WTC11 (cell line): ENCODE measurements at regions not wholly inside any gene's neighbourhood (a gene's known extent, or its start where the extent isn't known, plus 50 kb on each side); places are given as distances from the start of the nearest gene placed in this dataset.

Experiments used
- ATF1 ChIP-seq: sonication (generic); formaldehyde crosslinking; IDR thresholded peaks from 2 replicates; pipeline ENCODE4 v1.8.1; 2023; ENCODE audit warnings: mild to moderate bottlenecking, moderate library complexity, missing genetic modification reagents
- CREM ChIP-seq: sonication (generic); formaldehyde crosslinking; IDR thresholded peaks from 2 replicates; pipeline ENCODE4 v1.8.1; 2022; ENCODE audit warnings: mild to moderate bottlenecking, missing genetic modification reagents, moderate library complexity
- ESRRA ChIP-seq: sonication (generic); formaldehyde crosslinking; IDR thresholded peaks from 2 replicates; pipeline ENCODE4 v1.8.1; 2022; ENCODE audit warnings: mild to moderate bottlenecking, missing genetic modification reagents, borderline replicate concordance
- GABPB1 ChIP-seq: sonication (generic); formaldehyde crosslinking; IDR thresholded peaks from 2 replicates; pipeline ENCODE4 v1.8.1; 2023; ENCODE audit warnings: mild to moderate bottlenecking, missing genetic modification reagents
- JUN ChIP-seq: sonication (generic); formaldehyde crosslinking; IDR thresholded peaks from 2 replicates; pipeline ENCODE4 v1.8.0; 2023; ENCODE audit warnings: mild to moderate bottlenecking, missing genetic modification reagents
- TEAD1 ChIP-seq: sonication (generic); formaldehyde crosslinking; IDR thresholded peaks from 2 replicates; pipeline ENCODE4 v1.8.0; 2022; ENCODE audit warnings: mild to moderate bottlenecking, missing genetic modification reagents
- TF ChIP-seq, protein P1 (sequence below): fragments of 250-450 bp; sonication (Bioruptor Pico); IDR thresholded peaks from 2 replicates; pipeline ENCODE4 v1.9.0; 2021; ENCODE audit warnings: mild to moderate bottlenecking
- TF ChIP-seq, protein P2 (sequence below): fragments of 250-450 bp; sonication (Bioruptor Pico); IDR thresholded peaks from 2 replicates; pipeline ENCODE4 v1.9.0; 2021; ENCODE audit warnings: moderate library complexity, mild to moderate bottlenecking, inconsistent platforms, borderline replicate concordance
- TF ChIP-seq, protein P3 (sequence below): sonication (generic); formaldehyde crosslinking; IDR thresholded peaks from 2 replicates; pipeline ENCODE4 v1.8.0; 2022; ENCODE audit warnings: mild to moderate bottlenecking, missing genetic modification reagents
- TF ChIP-seq, protein P4 (sequence below): sonication (generic); formaldehyde crosslinking; IDR thresholded peaks from 2 replicates; pipeline ENCODE4 v1.8.0; 2023; ENCODE audit warnings: missing genetic modification reagents
- TF ChIP-seq, protein P5 (sequence below): sonication (generic); formaldehyde crosslinking; IDR thresholded peaks from 2 replicates; pipeline ENCODE4 v1.8.0; 2022; ENCODE audit warnings: mild to moderate bottlenecking, missing genetic modification reagents
- TF ChIP-seq, protein P6 (sequence below): sonication (generic); formaldehyde crosslinking; IDR thresholded peaks from 2 replicates; pipeline ENCODE4 v1.8.1; 2023; ENCODE audit warnings: mild to moderate bottlenecking, missing genetic modification reagents
- TF ChIP-seq, protein P7 (sequence below): sonication (generic); formaldehyde crosslinking; IDR thresholded peaks from 2 replicates; pipeline ENCODE4 v1.8.0; 2023; ENCODE audit warnings: missing genetic modification reagents, mild to moderate bottlenecking, borderline replicate concordance

DNA sequence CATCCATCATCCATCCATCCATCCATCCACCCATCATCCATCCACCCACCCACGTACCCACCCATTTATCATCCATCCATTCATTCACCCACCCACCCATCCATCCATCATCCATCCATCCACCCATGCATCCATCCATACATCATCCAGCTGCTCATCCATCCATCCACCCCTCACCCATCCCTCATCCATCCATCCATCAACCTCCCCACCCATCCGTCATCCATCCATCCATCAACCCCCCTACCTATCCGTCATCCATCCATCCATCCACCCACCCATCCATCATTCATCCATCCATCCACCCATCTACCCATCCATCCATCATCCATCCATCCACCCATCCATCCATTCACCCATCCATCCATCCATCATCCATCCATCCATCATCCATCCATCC is 306.2 kb upstream of the SFSWAP start (continued):
- TF ChIP-seq, protein P1, sequence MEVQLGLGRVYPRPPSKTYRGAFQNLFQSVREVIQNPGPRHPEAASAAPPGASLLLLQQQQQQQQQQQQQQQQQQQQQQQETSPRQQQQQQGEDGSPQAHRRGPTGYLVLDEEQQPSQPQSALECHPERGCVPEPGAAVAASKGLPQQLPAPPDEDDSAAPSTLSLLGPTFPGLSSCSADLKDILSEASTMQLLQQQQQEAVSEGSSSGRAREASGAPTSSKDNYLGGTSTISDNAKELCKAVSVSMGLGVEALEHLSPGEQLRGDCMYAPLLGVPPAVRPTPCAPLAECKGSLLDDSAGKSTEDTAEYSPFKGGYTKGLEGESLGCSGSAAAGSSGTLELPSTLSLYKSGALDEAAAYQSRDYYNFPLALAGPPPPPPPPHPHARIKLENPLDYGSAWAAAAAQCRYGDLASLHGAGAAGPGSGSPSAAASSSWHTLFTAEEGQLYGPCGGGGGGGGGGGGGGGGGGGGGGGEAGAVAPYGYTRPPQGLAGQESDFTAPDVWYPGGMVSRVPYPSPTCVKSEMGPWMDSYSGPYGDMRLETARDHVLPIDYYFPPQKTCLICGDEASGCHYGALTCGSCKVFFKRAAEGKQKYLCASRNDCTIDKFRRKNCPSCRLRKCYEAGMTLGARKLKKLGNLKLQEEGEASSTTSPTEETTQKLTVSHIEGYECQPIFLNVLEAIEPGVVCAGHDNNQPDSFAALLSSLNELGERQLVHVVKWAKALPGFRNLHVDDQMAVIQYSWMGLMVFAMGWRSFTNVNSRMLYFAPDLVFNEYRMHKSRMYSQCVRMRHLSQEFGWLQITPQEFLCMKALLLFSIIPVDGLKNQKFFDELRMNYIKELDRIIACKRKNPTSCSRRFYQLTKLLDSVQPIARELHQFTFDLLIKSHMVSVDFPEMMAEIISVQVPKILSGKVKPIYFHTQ (CRISPR knock-in tag), result no peak
- TF ChIP-seq ATF1 (no peak), CREM (no peak), GABPB1 (CRISPR knock-in tag) (no peak), JUN (no peak), ESRRA (no peak), TEAD1 (CRISPR knock-in tag) (no peak)
- TF ChIP-seq, protein P2, sequence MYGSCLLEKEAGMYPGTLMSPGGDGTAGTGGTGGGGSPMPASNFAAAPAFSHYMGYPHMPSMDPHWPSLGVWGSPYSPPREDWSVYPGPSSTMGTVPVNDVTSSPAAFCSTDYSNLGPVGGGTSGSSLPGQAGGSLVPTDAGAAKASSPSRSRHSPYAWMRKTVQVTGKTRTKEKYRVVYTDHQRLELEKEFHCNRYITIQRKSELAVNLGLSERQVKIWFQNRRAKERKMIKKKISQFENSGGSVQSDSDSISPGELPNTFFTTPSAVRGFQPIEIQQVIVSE (CRISPR knock-in tag), result no peak
- TF ChIP-seq, protein P3, sequence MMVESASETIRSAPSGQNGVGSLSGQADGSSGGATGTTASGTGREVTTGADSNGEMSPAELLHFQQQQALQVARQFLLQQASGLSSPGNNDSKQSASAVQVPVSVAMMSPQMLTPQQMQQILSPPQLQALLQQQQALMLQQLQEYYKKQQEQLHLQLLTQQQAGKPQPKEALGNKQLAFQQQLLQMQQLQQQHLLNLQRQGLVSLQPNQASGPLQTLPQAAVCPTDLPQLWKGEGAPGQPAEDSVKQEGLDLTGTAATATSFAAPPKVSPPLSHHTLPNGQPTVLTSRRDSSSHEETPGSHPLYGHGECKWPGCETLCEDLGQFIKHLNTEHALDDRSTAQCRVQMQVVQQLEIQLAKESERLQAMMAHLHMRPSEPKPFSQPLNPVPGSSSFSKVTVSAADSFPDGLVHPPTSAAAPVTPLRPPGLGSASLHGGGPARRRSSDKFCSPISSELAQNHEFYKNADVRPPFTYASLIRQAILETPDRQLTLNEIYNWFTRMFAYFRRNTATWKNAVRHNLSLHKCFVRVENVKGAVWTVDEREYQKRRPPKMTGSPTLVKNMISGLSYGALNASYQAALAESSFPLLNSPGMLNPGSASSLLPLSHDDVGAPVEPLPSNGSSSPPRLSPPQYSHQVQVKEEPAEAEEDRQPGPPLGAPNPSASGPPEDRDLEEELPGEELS (CRISPR knock-in tag), result no peak
- TF ChIP-seq, protein P4, sequence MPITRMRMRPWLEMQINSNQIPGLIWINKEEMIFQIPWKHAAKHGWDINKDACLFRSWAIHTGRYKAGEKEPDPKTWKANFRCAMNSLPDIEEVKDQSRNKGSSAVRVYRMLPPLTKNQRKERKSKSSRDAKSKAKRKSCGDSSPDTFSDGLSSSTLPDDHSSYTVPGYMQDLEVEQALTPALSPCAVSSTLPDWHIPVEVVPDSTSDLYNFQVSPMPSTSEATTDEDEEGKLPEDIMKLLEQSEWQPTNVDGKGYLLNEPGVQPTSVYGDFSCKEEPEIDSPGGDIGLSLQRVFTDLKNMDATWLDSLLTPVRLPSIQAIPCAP (CRISPR knock-in tag), result no peak
- TF ChIP-seq, protein P5, sequence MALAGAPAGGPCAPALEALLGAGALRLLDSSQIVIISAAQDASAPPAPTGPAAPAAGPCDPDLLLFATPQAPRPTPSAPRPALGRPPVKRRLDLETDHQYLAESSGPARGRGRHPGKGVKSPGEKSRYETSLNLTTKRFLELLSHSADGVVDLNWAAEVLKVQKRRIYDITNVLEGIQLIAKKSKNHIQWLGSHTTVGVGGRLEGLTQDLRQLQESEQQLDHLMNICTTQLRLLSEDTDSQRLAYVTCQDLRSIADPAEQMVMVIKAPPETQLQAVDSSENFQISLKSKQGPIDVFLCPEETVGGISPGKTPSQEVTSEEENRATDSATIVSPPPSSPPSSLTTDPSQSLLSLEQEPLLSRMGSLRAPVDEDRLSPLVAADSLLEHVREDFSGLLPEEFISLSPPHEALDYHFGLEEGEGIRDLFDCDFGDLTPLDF, result no peak
- TF ChIP-seq, protein P6, sequence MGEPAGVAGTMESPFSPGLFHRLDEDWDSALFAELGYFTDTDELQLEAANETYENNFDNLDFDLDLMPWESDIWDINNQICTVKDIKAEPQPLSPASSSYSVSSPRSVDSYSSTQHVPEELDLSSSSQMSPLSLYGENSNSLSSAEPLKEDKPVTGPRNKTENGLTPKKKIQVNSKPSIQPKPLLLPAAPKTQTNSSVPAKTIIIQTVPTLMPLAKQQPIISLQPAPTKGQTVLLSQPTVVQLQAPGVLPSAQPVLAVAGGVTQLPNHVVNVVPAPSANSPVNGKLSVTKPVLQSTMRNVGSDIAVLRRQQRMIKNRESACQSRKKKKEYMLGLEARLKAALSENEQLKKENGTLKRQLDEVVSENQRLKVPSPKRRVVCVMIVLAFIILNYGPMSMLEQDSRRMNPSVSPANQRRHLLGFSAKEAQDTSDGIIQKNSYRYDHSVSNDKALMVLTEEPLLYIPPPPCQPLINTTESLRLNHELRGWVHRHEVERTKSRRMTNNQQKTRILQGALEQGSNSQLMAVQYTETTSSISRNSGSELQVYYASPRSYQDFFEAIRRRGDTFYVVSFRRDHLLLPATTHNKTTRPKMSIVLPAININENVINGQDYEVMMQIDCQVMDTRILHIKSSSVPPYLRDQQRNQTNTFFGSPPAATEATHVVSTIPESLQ (CRISPR knock-in tag), result no peak
- TF ChIP-seq, protein P7, sequence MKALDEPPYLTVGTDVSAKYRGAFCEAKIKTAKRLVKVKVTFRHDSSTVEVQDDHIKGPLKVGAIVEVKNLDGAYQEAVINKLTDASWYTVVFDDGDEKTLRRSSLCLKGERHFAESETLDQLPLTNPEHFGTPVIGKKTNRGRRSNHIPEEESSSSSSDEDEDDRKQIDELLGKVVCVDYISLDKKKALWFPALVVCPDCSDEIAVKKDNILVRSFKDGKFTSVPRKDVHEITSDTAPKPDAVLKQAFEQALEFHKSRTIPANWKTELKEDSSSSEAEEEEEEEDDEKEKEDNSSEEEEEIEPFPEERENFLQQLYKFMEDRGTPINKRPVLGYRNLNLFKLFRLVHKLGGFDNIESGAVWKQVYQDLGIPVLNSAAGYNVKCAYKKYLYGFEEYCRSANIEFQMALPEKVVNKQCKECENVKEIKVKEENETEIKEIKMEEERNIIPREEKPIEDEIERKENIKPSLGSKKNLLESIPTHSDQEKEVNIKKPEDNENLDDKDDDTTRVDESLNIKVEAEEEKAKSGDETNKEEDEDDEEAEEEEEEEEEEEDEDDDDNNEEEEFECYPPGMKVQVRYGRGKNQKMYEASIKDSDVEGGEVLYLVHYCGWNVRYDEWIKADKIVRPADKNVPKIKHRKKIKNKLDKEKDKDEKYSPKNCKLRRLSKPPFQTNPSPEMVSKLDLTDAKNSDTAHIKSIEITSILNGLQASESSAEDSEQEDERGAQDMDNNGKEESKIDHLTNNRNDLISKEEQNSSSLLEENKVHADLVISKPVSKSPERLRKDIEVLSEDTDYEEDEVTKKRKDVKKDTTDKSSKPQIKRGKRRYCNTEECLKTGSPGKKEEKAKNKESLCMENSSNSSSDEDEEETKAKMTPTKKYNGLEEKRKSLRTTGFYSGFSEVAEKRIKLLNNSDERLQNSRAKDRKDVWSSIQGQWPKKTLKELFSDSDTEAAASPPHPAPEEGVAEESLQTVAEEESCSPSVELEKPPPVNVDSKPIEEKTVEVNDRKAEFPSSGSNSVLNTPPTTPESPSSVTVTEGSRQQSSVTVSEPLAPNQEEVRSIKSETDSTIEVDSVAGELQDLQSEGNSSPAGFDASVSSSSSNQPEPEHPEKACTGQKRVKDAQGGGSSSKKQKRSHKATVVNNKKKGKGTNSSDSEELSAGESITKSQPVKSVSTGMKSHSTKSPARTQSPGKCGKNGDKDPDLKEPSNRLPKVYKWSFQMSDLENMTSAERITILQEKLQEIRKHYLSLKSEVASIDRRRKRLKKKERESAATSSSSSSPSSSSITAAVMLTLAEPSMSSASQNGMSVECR, result no peak
